HG03439 (cell line): ENCODE measurements at regions not wholly inside any gene's neighbourhood (a gene's known extent, or its start where the extent isn't known, plus 50 kb on each side); places are given as distances from the start of the nearest gene placed in this dataset.
"Not testable (repeated sequence)": the region's sequence is repeated elsewhere in the genome, so short reads cannot be mapped to it uniquely, and the experiment has no call there.

Experiments used
- ATAC-seq: cut with Tn5 transposase; IDR thresholded peaks from one replicate; pipeline ENCODE4 v1.9.1; 2021; ENCODE audit warnings: mild to moderate bottlenecking, moderate library complexity; ENCODE audit not compliant: unreplicated experiment

DNA sequence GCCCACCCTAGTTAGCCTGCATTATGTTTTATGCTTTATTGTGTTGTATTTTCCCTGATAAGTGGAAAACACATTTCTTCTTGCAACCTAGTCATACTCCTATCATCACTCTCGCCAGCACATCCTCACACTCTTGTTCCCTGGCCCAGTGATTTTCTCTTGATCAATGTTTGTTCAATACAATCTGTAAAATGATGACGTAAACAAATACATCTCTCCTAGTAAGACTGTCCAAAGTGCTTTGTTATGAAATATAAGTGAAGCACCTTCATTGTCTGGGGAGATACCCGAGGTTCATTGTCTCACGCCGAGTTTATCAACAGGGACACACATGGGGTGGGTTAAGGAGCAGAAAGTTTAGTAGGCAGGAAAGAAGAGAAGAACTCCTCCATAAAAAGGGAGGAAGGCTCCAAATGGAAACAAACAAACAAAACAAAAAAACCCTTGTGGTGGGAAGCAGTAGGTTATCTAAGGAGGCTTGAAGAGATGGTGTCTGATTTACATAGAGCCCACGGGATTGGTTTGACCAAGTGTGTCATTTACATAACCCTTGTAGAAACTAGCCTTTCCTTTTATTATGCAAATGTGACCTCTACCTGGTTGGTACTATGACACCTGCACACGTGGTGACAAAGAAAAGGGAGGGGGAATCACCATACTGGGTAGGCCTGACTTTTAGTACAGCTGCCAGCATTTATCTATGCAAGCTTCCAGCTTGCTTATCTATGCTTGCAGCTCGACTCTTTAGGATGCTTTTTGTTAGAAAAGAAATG lies 1317.9 kb upstream of the SPRY2 start:
- ATAC-seq = no peak

DNA sequence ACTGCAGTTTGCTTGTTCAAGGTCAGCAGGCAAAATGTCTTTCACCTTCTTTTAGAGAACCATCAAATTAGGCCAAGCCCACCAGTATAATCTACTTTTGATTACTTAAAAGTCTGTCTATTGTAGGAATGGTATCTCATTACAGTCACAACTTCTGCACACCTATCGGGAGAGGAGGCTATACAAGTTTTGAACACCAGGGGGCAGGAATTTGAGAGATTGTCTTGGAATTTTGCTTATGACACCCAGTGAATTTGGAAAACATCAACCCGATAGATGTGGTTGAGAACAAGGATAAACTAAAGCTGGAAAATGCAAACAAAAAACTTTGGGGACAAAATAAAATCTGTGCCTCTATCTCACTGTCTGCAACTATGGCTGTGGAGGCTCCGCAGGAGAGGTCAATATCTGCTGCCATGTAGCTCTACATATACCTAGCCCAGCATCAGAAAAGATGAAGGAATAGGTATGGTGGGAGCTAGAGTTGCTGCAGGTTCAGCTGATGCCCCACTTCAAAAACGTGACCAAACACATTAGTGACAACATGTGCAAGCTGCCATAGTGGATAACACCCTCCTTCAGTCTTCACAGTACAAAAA lies 1299.2 kb upstream of the SPRY2 start:
- ATAC-seq = no peak

GRCh38 chr13:81637457-81637856 lies 1296.5 kb upstream of the SPRY2 start:
- no peak for ATAC-seq

- ATAC-seq = no peak
These were observed 1295.2 kb upstream of the SPRY2 start for GRCh38 chr13:81636120-81636519.

- ATAC-seq = no peak
These were observed 1274.1 kb upstream of the SPRY2 start for GRCh38 chr13:81615031-81615430.

DNA sequence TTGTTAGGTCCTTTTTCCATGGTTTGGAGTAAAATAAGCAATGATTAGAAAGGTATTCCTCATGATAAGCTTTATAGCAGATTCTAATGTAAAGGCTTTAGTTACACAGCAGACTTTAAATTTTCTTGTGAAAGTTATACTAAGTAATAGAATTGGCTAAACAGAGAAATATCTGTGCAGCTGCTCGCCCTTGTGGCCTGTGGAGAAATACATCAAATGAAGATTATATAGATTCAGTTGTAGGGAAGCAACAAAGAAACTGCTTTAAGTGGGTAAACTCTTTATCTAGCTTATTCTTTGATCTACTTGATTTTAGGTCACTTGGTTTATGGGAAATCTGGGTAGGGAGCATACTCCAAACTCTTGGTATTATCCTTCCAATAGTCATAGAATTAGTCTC lies 1269.7 kb upstream of the SPRY2 start:
- ATAC-seq = no peak

DNA sequence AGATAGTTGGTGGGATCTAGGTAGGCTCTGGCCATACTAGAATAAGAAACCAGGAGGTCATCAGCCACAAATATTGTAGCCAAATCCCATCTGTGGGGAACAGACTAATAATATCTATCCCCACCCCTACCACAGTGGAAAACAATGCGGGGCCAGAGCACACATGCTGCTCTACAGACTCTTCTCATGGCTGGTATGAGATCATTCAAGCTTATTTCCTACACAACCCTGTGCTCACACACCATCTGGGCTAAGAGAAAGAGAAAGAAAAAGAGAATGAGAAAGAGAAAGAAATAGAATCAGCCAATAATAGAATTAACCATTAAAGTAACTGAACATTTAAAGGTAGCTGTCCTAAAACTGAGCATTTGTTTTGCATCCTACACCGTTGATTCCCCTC lies 1268.4 kb upstream of the SPRY2 start:
- ATAC-seq = no peak

GRCh38 chr13:81606074-81606473 lies 1265.1 kb upstream of the SPRY2 start:
- ATAC-seq = no peak

DNA sequence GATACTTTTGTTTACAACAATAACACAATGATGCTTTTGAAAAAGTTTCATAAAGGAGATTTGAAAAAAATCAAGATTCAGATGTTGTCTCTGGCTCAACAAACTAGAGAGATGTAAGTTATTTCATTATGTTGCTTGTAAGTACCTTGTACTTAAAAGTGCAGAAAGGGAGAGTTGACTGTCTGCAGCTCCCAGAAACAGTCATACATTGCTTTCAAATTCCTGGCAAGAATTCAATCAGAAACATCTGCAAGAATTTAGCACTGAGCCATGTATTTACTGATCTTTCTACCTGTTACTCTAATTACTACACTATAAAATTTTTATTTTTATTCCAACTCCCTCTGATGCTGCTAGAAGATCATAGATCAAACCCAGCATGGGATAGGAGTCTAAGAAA lies 1261.3 kb upstream of the SPRY2 start:
- ATAC-seq = no peak

GRCh38 chr13:81597101-81597500 lies 1256.2 kb upstream of the SPRY2 start:
- ATAC-seq = no peak

- ATAC-seq = no peak
These were observed 1255.4 kb upstream of the SPRY2 start for GRCh38 chr13:81596224-81596753.

- no peak for ATAC-seq
These were observed 1250.7 kb upstream of the SPRY2 start for GRCh38 chr13:81591528-81592220.

DNA sequence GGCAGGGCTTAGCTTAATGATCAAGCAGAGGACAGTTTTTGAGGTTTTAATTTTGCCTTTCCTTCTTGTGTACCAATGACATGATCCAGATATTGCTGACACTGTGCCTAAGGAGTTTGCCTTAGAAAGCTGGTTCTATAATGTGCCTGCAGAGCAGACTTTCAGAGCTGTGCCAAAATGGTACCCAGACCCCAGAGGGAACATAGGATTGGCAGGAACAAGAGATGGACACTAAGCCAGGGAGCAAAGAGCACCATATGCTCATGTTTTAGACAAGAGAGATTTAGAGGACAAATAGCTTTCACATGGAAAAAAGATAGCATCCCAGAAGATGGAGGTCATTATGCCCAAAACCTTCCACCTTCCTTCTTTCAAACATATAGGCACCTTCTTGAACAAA lies 1241.5 kb upstream of the SPRY2 start:
- ATAC-seq = no peak

DNA sequence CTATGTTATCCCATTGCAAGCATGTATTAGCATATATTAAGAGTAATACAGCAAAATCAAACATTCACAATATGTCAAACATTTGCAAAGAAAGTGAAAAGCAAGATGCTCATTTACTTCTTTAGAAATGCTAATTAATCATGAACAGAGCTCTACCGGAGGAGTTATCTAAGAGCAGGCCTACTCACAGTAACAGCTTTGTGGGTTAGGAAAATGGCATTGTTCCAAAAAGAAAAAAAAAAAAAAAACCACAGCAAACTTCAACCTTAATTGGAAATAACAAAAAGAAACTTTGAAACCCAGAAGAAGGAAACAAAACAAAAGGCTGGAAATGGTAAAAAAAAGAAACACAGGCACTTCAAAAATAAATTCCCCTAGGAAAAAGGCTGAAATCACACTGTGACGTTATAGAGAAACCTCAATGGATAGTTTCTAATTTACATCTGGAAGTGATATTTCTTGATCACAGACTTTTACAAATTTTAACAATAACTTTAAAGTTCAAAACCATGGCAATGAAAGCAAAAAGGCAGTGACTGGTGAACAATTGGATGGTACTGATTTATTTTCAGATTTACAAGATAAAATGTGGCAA lies 1236.8 kb upstream of the SPRY2 start:
- ATAC-seq = no peak

- ATAC-seq = peak; percentile 75
These were observed 1227.9 kb upstream of the SPRY2 start for GRCh38 chr13:81568824-81569223.

DNA sequence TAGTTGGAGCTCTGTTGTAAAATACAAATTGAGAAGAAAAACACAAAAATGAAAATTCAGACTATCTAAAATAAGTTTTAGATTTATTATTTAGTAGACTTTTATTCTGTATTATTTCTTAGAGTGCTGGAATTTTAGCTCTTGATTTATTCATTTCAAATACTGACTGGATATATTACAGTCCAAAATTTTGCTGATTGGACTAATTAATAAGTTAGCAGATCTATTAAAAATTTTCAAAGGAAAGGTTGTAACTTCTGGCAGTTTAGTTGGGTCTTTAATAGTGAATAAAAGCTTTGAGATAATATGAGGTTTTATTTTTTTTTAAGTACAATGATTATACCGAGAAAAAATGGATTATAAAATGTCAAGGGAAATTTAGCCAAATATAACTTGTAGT lies 1224.9 kb upstream of the SPRY2 start:
- no peak for ATAC-seq

GRCh38 chr13:81563091-81563490 lies 1222.2 kb upstream of the SPRY2 start:
- ATAC-seq = no peak

GRCh38 chr13:81562598-81562997 lies 1221.7 kb upstream of the SPRY2 start:
- no peak for ATAC-seq

DNA sequence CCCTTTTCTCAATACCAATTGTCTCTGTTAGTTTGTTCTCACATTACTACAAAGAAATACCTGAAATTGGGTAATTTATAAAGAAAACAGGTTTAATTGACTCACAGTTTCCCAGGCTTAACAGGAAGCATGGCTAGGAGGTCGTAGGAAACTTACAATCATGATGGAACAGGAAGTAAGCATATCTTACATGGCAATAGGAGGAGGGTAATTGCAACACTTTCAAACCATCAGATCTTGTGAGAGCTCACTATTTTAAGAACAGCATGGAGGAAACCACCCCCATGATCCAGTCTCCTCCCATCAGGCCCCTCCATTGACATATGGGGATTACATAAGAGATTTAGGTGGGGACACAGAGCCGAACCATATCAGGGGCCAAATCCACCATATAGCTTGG lies 1210.1 kb upstream of the SPRY2 start:
- ATAC-seq = no peak

- ATAC-seq = not testable (repeated sequence)
These were observed 1205.4 kb upstream of the SPRY2 start for GRCh38 chr13:81546294-81546693.

DNA sequence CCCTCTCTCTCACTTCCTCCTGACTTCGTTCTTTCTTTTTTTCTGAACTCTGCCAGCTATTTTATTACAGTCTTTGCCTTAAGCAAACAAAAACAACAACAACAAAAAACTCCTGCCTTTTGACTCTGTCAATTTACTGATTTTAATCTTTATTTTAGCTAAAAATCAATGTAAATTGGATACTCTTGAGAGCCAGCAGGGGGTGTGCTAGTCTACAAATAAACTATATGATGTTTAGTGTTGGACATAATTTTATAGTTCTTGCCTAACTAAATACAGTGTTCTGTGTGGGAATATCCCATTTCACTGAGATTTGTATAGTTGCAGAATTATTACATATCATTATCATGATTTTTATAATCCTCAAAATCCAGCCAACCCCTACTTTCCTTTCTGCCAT lies 1199.9 kb upstream of the SPRY2 start:
- no peak for ATAC-seq
